Osteoblast (primary cell): ENCODE measurements at regions not wholly inside any gene's neighbourhood (a gene's known extent, or its start where the extent isn't known, plus 50 kb on each side); places are given as distances from the start of the nearest gene placed in this dataset.

Experiments
- DNase-seq: peaks from one replicate; pipeline ENCODE4 v3.0.0; 2011; ENCODE audit warnings: low spot score, mixed read lengths; ENCODE audit not compliant: insufficient read length; ENCODE audit errors: missing footprints
- H2AFZ ChIP-seq: 2 replicates; pipeline ENCODE4 v1.6.0; 2011; ENCODE audit warnings: mild to moderate bottlenecking, low read length
- H3K27ac ChIP-seq: 2 replicates; pipeline ENCODE4 v1.5.1; 2011; ENCODE audit warnings: mild to moderate bottlenecking, low read depth, low read length, moderate library complexity
- H3K27me3 ChIP-seq: 2 replicates; pipeline ENCODE4 v1.6.0; 2012; ENCODE audit warnings: mild to moderate bottlenecking, control low read depth, inconsistent platforms, low read length, moderate library complexity; ENCODE audit not compliant: insufficient read depth
- H3K36me3 ChIP-seq: 2 replicates; pipeline ENCODE4 v1.5.1; 2011; ENCODE audit warnings: mild to moderate bottlenecking, low read length, control low read depth, moderate library complexity; ENCODE audit not compliant: insufficient read depth
- H3K4me1 ChIP-seq: 2 replicates; pipeline ENCODE4 v1.5.1; 2011; ENCODE audit warnings: mild to moderate bottlenecking, low read length, control low read depth, moderate library complexity; ENCODE audit not compliant: insufficient read depth
- H3K4me2 ChIP-seq: 2 replicates; pipeline ENCODE4 v1.6.0; 2011; ENCODE audit warnings: mild to moderate bottlenecking, low read length; ENCODE audit not compliant: insufficient read depth
- H3K4me3 ChIP-seq: fragments of 200-600 bp; sonication (generic); 3 replicates; pipeline ENCODE4 v1.5.1; 2012; ENCODE audit warnings: mild to moderate bottlenecking, low read length, inconsistent platforms; ENCODE audit not compliant: insufficient read depth
- H3K79me2 ChIP-seq: 2 replicates; pipeline ENCODE4 v1.6.0; 2012; ENCODE audit warnings: mild to moderate bottlenecking, low read length, control low read depth, inconsistent platforms; ENCODE audit not compliant: insufficient read depth
- H3K9me3 ChIP-seq: 2 replicates; pipeline ENCODE4 v1.5.1; 2011; ENCODE audit warnings: low read depth, low read length, control low read depth
- H4K20me1 ChIP-seq: 2 replicates; pipeline ENCODE4 v1.6.0; 2012; ENCODE audit warnings: mild to moderate bottlenecking, low read length, control low read depth; ENCODE audit not compliant: insufficient read depth
- CTCF ChIP-seq: IDR thresholded peaks from 2 replicates; pipeline ENCODE4 v1.5.1; 2011; ENCODE audit warnings: mild to moderate bottlenecking, low read depth, low read length, moderate library complexity; ENCODE audit errors: extremely low read depth

GRCh38 chr7:125663961-125664360 lies 734.3 kb upstream of the POT1 start:
- Histone ChIP-seq H3K27me3 (no peaks in the 10 kb centered on the region), H3K79me2 (no peaks in the 10 kb centered on the region), H2AFZ (no peak overlapping the region), H4K20me1 (no peaks in the 10 kb centered on the region), H3K9me3 (no peaks in the 10 kb centered on the region), H3K4me2 (no peak overlapping the region), H3K4me1 (no peaks in the 10 kb centered on the region), H3K27ac (no peak overlapping the region), H3K4me3 (no peak overlapping the region), H3K36me3 (no peaks in the 10 kb centered on the region)
- DNase-seq: no peak
- TF ChIP-seq CTCF: no peak

GRCh38 chr7:125661677-125662076 lies 732.1 kb upstream of the POT1 start:
- Histone ChIP-seq H3K36me3 (no peaks in the 10 kb centered on the region), H3K4me2 (no peak overlapping the region), H3K4me1 (no peaks in the 10 kb centered on the region), H3K9me3 (no peaks in the 10 kb centered on the region), H3K4me3 (no peak overlapping the region), H4K20me1 (no peaks in the 10 kb centered on the region), H2AFZ (no peak overlapping the region), H3K27me3 (no peaks in the 10 kb centered on the region), H3K27ac (no peak overlapping the region), H3K79me2 (no peaks in the 10 kb centered on the region)
- DNase-seq: no peak
- TF ChIP-seq CTCF: no peak

- DNase-seq: no peak
- Histone ChIP-seq H3K4me2 (no peak overlapping the region), H3K4me1 (no peaks in the 10 kb centered on the region), H3K36me3 (no peaks in the 10 kb centered on the region), H3K27ac (no peak overlapping the region), H3K9me3 (no peaks in the 10 kb centered on the region), H2AFZ (no peak overlapping the region), H3K27me3 (no peaks in the 10 kb centered on the region), H4K20me1 (no peaks in the 10 kb centered on the region), H3K4me3 (no peak overlapping the region), H3K79me2 (no peaks in the 10 kb centered on the region)
- no peak for TF ChIP-seq CTCF
Observed at GRCh38 chr7:125661006-125661405, 731.4 kb upstream of the POT1 start.

- Histone ChIP-seq H3K9me3 (no peaks in the 10 kb centered on the region), H3K4me2 (no peak overlapping the region), H3K27ac (no peak overlapping the region), H4K20me1 (no peaks in the 10 kb centered on the region), H3K36me3 (no peaks in the 10 kb centered on the region), H2AFZ (no peak overlapping the region), H3K79me2 (no peaks in the 10 kb centered on the region), H3K4me3 (no peak overlapping the region), H3K4me1 (no peaks in the 10 kb centered on the region), H3K27me3 (no peaks in the 10 kb centered on the region)
- no peak for TF ChIP-seq CTCF
- DNase-seq: no peak
Observed at GRCh38 chr7:125654076-125654475, 724.5 kb upstream of the POT1 start.
